Natural killer cell treated with Interleukin-12 subunit alpha and Interleukin-12 subunit beta and Interleukin-15 and Interleukin-18, amount 100 ng/mL, for 72 hours (primary cell): ENCODE measurements at regions not wholly inside any gene's neighbourhood (a gene's known extent, or its start where the extent isn't known, plus 50 kb on each side); places are given as distances from the start of the nearest gene placed in this dataset.

Experiments used
- ATAC-seq, 2 donors: fragments of 150-1000 bp; cut with Tn5 transposase in 1 of 2; sonication (Bioruptor Pico), chemical (Tn5 transposase) in 1 of 2; 2 replicates each; pipeline ENCODE4 v1.10.0; 2021
- DNase-seq: peaks from one replicate; pipeline ENCODE4 v3.0.0; 2022; ENCODE audit warnings: low spot score
- H3K27ac Mint-ChIP-seq, 2 donors: 1 replicate in 1 of 2; 2 replicates in 1 of 2; pipeline ENCODE4 v1.8.0; 2022; ENCODE audit warnings: mixed read lengths in 2 of 2, mild to moderate bottlenecking in 1 of 2, moderate library complexity in 1 of 2
- H3K27me3 Mint-ChIP-seq, 2 donors: 1 replicate in 1 of 2; 2 replicates in 1 of 2; pipeline ENCODE4 v1.8.0; 2022; ENCODE audit warnings: mixed read lengths in 2 of 2
- H3K36me3 Mint-ChIP-seq: one replicate; pipeline ENCODE4 v1.8.0; 2022; ENCODE audit warnings: mixed read lengths
- H3K4me1 Mint-ChIP-seq, 2 donors: 1 replicate in 1 of 2; 2 replicates in 1 of 2; pipeline ENCODE4 v1.8.0; 2022; ENCODE audit warnings: low read depth in 2 of 2, mixed read lengths in 2 of 2, mild to moderate bottlenecking in 1 of 2
- H3K4me3 Mint-ChIP-seq: one replicate; pipeline ENCODE4 v1.8.0; 2022; ENCODE audit warnings: mixed read lengths
- H3K9me3 Mint-ChIP-seq: 2 replicates; pipeline ENCODE4 v1.8.0; 2022; ENCODE audit warnings: mixed read lengths

DNA sequence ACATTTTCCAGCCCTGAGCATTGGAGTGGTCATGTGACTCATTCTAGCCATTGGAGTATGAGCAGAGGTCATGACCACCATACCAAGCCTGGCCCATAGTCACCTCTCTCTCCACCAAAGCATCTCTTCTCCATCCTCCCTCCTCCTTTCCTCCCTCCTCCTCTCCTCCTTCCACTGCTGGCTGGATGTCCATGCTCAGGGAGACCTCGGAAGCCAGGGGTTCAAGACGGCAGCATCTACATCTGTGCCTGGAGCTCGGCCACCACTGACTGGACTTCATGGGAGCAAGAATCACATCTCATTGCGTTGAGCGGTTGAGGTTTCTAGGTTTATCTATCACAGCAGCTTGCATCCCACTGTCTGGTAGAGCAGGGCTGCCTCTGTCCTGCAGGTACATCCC is 252.4 kb downstream of the NDUFA10 start:
- no peak for DNase-seq
- ATAC-seq: no peak
- no peaks in the 10 kb centered on the region for H3K4me1 Mint-ChIP-seq

DNA sequence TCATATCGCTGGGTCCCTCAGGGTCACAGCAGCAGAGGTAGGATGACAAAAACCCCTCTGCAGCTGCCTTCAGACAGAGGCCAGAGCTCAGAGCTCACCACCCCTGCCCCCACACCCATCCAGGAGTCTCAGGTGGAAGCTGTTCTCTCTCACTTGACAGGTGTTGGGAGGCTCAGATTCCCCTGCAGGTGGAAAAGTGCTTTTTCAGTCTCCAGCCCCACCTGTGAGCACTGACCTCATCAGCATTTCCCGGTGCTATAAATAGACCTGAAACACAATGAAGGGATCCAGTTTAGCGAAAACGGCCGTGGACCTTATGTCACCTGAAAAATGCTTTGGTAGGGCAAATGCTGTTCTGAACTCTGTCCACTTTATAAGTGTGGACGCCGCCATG is 254.9 kb downstream of the NDUFA10 start:
- H3K27ac Mint-ChIP-seq: no peak overlapping the region
- H3K4me1 Mint-ChIP-seq: no peaks in the 10 kb centered on the region
- H3K36me3 Mint-ChIP-seq: no peaks in the 10 kb centered on the region
- no peak for DNase-seq
- no peak overlapping the region for H3K4me3 Mint-ChIP-seq
- peaks cover 3% of the 10 kb centered on the region for H3K9me3 Mint-ChIP-seq
- no peak for ATAC-seq
- peaks cover 15 to 16% of the 10 kb centered on the region in 2 donors for H3K27me3 Mint-ChIP-seq

More for the DNA sequence above, 252.4 kb downstream of the NDUFA10 start:
- Mint-ChIP-seq H3K36me3 (no peaks in the 10 kb centered on the region), H3K27ac (no peak overlapping the region), H3K4me3 (no peak overlapping the region), H3K27me3 (peaks cover 16 to 24% of the 10 kb centered on the region in 2 donors), H3K9me3 (peaks cover 3% of the 10 kb centered on the region)

DNA sequence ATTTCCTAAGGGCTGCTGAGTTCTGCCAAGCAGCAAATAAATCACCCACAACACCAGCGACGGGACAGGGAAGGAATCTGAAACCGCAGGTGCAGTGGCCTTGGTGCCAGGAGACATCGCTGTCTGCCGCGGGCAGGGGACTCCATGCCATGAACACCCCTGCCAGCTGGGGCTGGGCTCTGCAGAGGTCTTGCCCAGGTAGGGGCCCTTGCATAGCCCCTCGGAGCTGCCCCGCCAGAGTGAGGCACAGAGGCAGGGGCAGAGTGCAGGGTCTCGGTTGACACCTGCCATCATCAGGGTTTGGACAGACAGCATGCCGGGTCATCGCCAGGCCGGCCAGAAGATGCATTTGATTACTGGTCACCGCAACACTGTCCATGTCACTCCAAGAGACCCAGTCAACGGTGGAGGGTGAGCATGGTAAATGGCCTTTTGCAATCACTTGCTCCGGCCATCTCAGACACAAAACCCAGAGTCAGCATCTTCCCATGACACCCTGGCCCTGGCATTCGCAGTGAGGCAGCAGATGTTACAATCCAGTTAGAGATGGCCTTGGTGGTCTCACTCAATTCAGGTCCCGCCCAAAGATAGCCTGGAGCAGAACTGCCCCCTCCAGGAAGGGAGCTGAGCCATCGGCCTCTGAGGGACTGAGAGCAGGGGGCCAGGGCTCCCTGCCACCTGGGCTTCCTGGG is 255.4 kb downstream of the NDUFA10 start:
- DNase-seq (no peak), ATAC-seq (no peak)
- Mint-ChIP-seq H3K27ac (no peak overlapping the region), H3K27me3 (peaks cover 11 to 13% of the 10 kb centered on the region in 2 donors), H3K9me3 (peaks cover 3% of the 10 kb centered on the region), H3K36me3 (no peaks in the 10 kb centered on the region), H3K4me3 (no peak overlapping the region), H3K4me1 (no peaks in the 10 kb centered on the region)

DNA sequence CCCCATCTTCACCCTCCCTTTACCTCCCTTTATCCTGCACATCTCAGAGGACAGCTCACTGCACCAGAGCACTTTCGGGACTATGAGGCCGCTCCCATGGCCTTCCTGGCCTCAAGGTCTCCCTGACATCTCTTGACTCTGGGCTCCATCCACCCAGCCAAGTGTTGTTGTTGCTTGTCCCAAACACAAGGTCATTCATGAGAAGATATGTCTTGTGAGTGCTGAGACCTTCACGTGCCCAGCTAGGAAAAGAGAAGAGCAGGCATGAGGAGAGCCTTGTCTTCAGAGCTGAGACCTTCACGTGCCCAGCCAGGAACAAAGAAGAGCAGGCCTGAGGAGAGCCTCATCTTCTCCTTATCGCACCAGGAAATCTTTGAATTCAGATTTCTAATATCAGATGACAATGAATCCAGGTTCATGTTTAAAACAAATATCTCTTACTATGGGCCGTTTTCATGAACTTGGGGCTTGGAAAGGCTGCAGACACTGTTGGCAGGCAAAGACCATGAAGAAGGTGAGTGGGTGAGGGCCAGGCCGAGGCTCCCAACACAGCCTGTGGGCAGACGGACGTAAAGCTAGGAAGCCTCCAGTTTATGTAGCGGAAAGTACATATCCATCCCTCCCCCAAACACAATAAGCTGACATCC is 256.1 kb downstream of the NDUFA10 start:
- no peak overlapping the region for H3K4me3 Mint-ChIP-seq
- DNase-seq (no peak), ATAC-seq (no peak)
- peaks cover 8 to 12% of the 10 kb centered on the region in 2 donors for H3K27me3 Mint-ChIP-seq
- no peak overlapping the region for H3K27ac Mint-ChIP-seq
- H3K9me3 Mint-ChIP-seq: peaks cover 3% of the 10 kb centered on the region
- H3K4me1 Mint-ChIP-seq: no peaks in the 10 kb centered on the region
- no peaks in the 10 kb centered on the region for H3K36me3 Mint-ChIP-seq

DNA sequence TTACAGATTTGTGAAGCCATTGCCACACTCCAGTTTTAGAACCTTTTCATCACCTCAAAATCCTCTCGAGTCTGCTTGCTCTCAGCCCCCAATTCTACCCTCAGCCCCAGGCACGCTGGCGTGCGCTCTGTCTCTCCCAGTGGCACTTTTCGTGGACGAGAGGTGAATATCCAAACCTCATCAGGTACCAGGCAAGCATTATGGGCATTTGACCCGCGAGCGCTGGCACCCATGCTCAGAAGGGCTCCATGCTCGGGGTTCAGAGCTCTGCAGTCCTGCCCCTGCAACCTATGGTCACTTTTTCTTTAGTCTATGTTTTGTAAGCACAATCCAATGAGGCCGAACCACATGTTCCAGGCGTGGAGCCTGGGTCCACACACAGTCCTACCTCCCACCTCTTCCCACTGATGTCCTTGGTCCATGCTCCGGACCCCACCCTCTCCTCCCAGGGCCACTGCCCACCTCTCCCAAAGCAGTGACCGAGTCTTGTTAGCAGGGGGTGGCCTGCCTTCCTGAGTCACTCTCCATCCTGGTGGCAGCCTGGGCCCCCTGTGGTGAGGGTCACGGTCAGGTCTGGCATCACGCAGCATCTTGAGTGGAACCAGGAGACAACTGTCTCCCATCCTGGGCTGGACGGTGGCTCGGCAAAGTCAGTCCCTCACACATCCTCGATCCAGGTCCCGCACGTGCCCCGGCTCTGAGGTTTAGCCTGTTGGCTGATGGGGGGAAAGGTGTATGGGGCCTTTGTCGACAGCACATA is 256.9 kb downstream of the NDUFA10 start:
- no peak for ATAC-seq
- H3K4me1 Mint-ChIP-seq: no peaks in the 10 kb centered on the region

DNA sequence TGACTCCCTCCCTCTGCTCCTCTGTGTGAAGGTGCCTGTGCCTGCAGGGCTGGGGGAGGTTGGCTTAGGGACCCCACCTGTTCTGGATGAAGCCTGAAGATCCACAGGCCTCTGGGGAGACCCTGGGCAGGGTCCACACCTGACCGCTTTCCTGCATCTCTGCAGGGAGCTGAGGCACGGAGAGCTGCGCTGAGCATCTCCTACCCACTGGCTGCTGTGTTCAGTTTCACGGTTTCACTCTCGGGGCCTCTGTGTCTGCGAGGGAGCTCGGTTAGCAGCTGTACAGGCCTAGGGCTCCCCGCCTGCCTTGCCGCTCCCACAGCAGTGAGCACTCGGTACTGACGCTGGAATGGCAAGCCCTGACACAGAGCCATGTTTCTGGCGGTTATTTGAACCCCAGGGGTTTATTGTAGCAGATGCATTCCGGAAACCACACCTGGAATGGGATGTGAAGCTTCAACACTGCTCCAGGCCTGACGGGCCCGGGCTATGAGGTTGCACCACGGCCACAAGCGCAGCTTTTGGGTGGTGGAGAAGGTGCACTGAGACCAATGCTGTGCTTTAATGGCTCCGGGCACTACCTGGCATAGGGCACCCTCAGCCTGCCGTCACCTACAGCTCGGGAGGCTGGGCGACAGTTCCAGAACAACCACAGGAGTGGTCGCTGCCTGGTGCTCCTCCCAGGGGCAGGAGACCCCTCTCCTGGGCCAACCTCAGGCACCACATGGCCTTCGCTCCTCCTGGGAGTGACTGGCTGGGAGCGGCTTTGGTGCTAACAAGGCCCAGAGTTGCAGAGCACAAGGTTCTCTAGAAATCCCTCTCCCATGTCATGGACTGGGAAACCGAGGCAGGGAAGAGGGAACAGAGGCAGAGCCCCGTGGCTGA is 257.9 kb downstream of the NDUFA10 start:
- H3K36me3 Mint-ChIP-seq: no peaks in the 10 kb centered on the region
- peaks cover 0 to 1% of the 10 kb centered on the region in 2 donors for H3K4me1 Mint-ChIP-seq
- ATAC-seq: no peak
- no peak overlapping the region for H3K27ac Mint-ChIP-seq
- no peak for DNase-seq
- H3K27me3 Mint-ChIP-seq: peaks cover 8 to 10% of the 10 kb centered on the region in 2 donors
- H3K9me3 Mint-ChIP-seq: peaks cover 3% of the 10 kb centered on the region
- H3K4me3 Mint-ChIP-seq: no peak overlapping the region

More for the DNA sequence above, 256.9 kb downstream of the NDUFA10 start:
- no peak for DNase-seq
- Mint-ChIP-seq H3K4me3 (no peak overlapping the region), H3K9me3 (peaks cover 3% of the 10 kb centered on the region), H3K27me3 (peaks cover 8 to 12% of the 10 kb centered on the region in 2 donors), H3K27ac (no peak overlapping the region), H3K36me3 (no peaks in the 10 kb centered on the region)

DNA sequence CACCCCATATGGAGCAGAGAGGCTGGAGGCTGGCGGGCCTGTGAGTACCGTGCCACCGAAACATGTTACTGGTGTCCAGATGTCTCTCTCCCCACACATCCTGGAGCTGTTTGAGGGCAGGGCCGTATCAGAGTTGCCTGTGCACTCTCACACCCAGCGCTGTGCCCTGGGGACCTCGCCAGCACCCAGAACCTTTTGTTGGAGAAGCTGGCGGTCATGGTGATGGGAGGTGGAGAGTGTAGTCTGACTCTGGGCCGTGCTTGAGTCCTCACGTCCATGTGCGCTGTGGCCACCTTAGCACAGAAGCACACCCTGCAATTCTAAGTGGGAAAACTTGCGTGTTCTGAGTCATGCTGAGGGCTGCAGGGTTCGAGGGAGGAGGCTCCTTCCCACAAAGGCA is 259.2 kb downstream of the NDUFA10 start:
- DNase-seq (no peak), ATAC-seq (no peak)
- Mint-ChIP-seq H3K27me3 (peaks cover 7 to 8% of the 10 kb centered on the region in 2 donors), H3K9me3 (no peaks in the 10 kb centered on the region), H3K4me3 (no peak overlapping the region), H3K4me1 (peaks cover 0 to 3% of the 10 kb centered on the region in 2 donors), H3K36me3 (no peaks in the 10 kb centered on the region), H3K27ac (no peak overlapping the region)

DNA sequence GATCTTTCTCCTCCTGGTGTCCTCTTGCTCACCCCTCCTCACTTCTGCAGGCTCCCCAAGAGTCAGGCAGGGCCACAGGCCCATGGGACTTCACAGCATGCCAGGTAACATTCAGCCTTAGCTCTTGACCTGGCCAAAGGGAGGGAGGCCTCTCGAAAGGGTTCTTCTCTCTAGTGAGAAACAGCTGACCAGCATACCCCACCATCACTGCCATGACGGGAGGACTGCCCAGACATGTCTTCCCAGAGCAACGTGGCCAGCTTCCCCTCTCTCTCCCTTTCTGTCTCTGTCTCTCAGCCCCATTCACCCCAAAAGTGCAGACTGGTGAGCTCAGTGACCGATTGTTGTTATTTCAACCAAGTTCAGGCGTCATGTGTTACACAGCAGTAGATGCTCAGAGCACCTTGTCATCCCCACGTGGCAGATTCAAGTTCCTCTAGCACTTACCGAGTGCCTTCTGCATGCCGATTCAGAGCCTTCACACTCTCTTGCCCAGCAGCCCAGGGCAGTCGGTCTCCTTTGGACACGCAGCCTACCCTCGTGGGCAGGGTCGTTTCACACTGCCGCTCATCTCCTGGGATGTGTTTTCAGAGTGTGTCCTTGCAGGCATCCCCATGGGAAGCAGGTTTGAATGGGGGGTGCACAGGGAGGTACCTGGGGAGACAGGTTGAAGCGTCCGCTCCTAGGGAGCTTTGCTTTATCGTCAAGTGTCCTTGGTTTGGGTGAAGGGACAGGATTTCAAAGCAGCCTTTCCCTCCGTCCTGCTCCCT is 259.9 kb downstream of the NDUFA10 start:
- DNase-seq (no peak), ATAC-seq (no peak)
- Mint-ChIP-seq H3K27me3 (peaks cover 7 to 8% of the 10 kb centered on the region in 2 donors), H3K4me3 (no peak overlapping the region), H3K27ac (no peak overlapping the region), H3K4me1 (peaks cover 0 to 3% of the 10 kb centered on the region in 2 donors), H3K36me3 (no peaks in the 10 kb centered on the region), H3K9me3 (no peaks in the 10 kb centered on the region)

DNA sequence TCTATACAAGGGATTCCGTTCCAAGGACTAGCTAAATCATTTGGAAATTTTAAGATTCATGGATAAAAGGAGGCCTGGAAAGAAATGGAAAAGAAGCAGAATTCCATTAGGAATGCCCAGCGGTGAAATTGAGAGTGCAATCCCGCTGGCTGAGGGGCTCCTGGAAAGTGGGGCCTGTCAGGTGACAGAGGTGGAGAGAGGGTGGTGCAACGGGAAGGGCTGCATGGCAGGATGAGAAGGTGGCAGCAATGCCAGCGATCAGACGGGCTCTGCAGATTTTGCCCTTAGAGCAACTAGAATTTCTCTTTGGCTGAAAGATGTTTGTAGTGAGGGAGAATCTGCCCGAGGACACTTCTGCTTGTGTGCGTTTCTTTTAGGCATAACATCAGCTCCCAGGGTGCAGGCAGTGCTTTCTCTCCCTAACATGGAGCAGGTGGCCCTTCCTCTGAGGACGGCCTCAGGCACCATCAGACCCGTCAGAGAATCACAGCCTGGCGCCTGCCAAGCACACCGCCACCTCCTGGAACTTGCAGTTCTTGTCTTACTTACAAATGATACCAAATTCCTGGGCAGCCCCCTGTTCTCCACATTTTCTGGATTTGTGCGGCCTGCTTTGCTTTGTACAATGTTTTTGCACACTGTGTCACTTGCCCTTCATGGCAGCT is 261.6 kb downstream of the NDUFA10 start:
- no peak for ATAC-seq
- Mint-ChIP-seq H3K9me3 (no peaks in the 10 kb centered on the region), H3K36me3 (no peaks in the 10 kb centered on the region), H3K4me1 (peaks cover 0 to 3% of the 10 kb centered on the region in 2 donors), H3K27me3 (peaks cover under 1 to 3% of the 10 kb centered on the region in 2 donors), H3K4me3 (no peak overlapping the region), H3K27ac (no peak overlapping the region)
- no peak for DNase-seq

DNA sequence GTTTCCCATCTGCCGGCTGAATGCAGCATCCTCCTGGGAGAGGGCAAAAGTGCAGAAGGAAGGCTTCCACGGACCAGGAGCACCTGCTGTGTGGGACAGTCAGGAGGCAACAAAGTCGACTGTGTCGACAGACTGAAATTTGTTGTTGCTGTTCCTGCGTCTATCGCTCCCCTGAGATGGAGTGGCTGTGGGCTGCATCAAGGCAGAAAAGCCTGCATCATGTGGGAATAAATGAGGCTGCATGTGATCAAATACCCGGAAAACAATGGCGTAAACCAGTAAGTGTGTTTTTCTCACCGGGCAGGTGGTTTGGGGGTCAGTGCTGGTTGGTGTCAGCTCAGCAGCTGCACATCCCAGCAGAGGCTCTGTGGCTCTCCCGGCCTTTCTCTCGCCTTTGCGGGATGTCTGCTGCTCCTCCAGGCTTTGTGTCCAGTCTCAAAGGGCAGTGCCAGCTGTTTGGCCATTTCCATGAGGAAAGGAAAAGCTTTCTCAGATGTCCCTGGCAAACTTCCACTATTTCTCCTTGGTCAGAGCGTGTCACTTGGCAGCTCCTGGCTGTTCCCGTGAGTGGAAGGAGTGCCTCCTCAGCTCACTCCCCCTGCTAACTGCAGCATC is 262.4 kb downstream of the NDUFA10 start:
- H3K36me3 Mint-ChIP-seq: no peaks in the 10 kb centered on the region
- no peak overlapping the region for H3K4me3 Mint-ChIP-seq
- no peak for ATAC-seq

DNA sequence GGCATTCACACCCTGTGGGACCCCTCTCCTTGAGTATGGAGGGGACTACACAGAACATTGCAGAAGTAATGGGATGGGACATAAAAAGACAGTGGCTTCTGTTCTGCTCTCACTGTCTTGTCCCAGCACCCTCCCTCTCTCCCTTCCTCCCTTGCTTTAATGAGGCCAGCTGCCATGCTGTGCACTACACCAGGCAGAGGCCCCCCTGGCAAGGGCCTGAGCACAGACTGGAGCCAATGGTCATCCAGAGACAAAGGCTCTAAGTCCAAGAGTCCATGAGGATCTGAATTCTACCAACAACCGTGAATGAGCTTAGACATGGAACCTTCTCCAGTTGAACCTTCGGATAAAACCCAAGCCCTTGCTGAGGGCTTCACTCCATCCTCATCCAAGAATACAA is 263.0 kb downstream of the NDUFA10 start:
- no peak for DNase-seq

More for the DNA sequence above, 262.4 kb downstream of the NDUFA10 start:
- H3K4me1 Mint-ChIP-seq: peaks cover 0 to 5% of the 10 kb centered on the region in 2 donors
- H3K27me3 Mint-ChIP-seq: peaks cover 3 to 4% of the 10 kb centered on the region in 2 donors
- no peak overlapping the region for H3K27ac Mint-ChIP-seq
- no peak for DNase-seq
- H3K9me3 Mint-ChIP-seq: no peaks in the 10 kb centered on the region

DNA sequence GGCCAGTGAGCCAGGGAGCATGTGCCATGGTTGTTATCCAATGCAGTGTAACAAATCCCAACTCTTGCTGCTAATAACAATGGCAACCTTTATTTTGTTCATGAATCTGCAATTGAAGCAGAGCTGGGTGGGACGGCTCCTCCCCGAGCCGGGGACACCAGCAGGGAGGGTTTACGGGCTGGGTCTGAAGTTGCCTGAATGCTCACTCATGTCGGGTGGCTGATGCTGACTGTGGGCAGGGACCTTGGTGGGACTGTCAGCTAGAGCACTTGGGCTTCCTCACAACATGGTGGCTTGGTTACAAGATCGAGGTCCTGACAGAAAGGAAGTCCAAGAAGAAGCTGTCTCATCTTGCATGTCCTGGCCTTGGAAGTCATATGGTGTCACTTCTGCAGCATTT is 264.5 kb downstream of the NDUFA10 start:
- no peak overlapping the region for H3K4me3 Mint-ChIP-seq
- no peak overlapping the region for H3K27ac Mint-ChIP-seq
- DNase-seq (no peak), ATAC-seq (no peak)
- H3K9me3 Mint-ChIP-seq: no peaks in the 10 kb centered on the region
- peaks cover 6 to 9% of the 10 kb centered on the region in 2 donors for H3K27me3 Mint-ChIP-seq
- peaks cover 0 to 10% of the 10 kb centered on the region in 2 donors for H3K4me1 Mint-ChIP-seq
- H3K36me3 Mint-ChIP-seq: no peaks in the 10 kb centered on the region

More for the DNA sequence above, 263.0 kb downstream of the NDUFA10 start:
- H3K27ac Mint-ChIP-seq: no peak overlapping the region
- H3K36me3 Mint-ChIP-seq: no peaks in the 10 kb centered on the region
- peaks cover 6% of the 10 kb centered on the region in 2 donors for H3K27me3 Mint-ChIP-seq
- peaks cover 0 to 10% of the 10 kb centered on the region in 2 donors for H3K4me1 Mint-ChIP-seq
- no peaks in the 10 kb centered on the region for H3K9me3 Mint-ChIP-seq
- no peak for ATAC-seq
- no peak overlapping the region for H3K4me3 Mint-ChIP-seq
